T-helper 2 cell (primary cell): ENCODE measurements at regions not wholly inside any gene's neighbourhood (a gene's known extent, or its start where the extent isn't known, plus 50 kb on each side); places are given as distances from the start of the nearest gene placed in this dataset.

Experiments used
- DNase-seq, 5 experiments: peaks; one replicate each; pipeline versions ENCODE4 v3.0.0 to v3.0.0-alpha.2; 2012 to 2022

- no peak for DNase-seq
Measured at GRCh38 chr4:176383273-176384077, 63.7 kb downstream of the SPCS3 start.

GRCh38 chr4:176385601-176386000 is 65.8 kb downstream of the SPCS3 start:
- DNase-seq: no peak

- DNase-seq: no peak
Measured at GRCh38 chr4:176387571-176387970, 67.8 kb downstream of the SPCS3 start.

- DNase-seq: no peak
Measured at GRCh38 chr4:176393306-176394013, 73.7 kb downstream of the SPCS3 start.

- no peak for DNase-seq
Measured at GRCh38 chr4:176400816-176401461, 81.2 kb downstream of the SPCS3 start.

- no peak for DNase-seq
Measured at GRCh38 chr4:176404621-176405020, 84.9 kb downstream of the SPCS3 start.

GRCh38 chr4:176406297-176406696 is 86.5 kb downstream of the SPCS3 start:
- DNase-seq: no peak

- DNase-seq: no peak
Measured at GRCh38 chr4:176406736-176407135, 87.0 kb downstream of the SPCS3 start.

- DNase-seq: no peak
Measured at GRCh38 chr4:176409627-176410026, 89.9 kb downstream of the SPCS3 start.

- no peak for DNase-seq
Measured at GRCh38 chr4:176413171-176413570, 93.4 kb downstream of the SPCS3 start.

GRCh38 chr4:176422001-176422400 is 102.2 kb downstream of the SPCS3 start:
- DNase-seq: no peak

GRCh38 chr4:176422511-176422910 is 102.7 kb downstream of the SPCS3 start:
- no peak for DNase-seq

- no peak for DNase-seq
Measured at GRCh38 chr4:176425035-176425434, 105.3 kb downstream of the SPCS3 start.

- no peak for DNase-seq
Measured at GRCh38 chr4:176432811-176433540, 113.2 kb downstream of the SPCS3 start.

- no peak for DNase-seq
Measured at GRCh38 chr4:176433983-176434382, 114.2 kb downstream of the SPCS3 start.

GRCh38 chr4:176435901-176436292 is 116.1 kb downstream of the SPCS3 start:
- no peak for DNase-seq

GRCh38 chr4:176436293-176436973 is 116.7 kb downstream of the SPCS3 start:
- DNase-seq: peak in 1 of 5 experiments; percentile 26

- DNase-seq: no peak
Measured at GRCh38 chr4:176437756-176438155, 118.0 kb downstream of the SPCS3 start.

- DNase-seq: no peak
Measured at GRCh38 chr4:176438401-176438800, 118.6 kb downstream of the SPCS3 start.

GRCh38 chr4:176439611-176440010 is 119.8 kb downstream of the SPCS3 start:
- DNase-seq: no peak

- no peak for DNase-seq
Measured at GRCh38 chr4:176440698-176441097, 120.9 kb downstream of the SPCS3 start.

GRCh38 chr4:176441594-176441993 is 121.8 kb downstream of the SPCS3 start:
- DNase-seq: no peak
